Activated naive CD8-positive, alpha-beta T cell treated with anti-CD3 and anti-CD28 coated beads, Interleukin-2, amount 10 ng/mL, durations not matched to agents 7 days and 5 days (primary cell): ENCODE measurements at regions not wholly inside any gene's neighbourhood (a gene's known extent, or its start where the extent isn't known, plus 50 kb on each side); places are given as distances from the start of the nearest gene placed in this dataset.
"Not testable (repeated sequence)": the region's sequence is repeated elsewhere in the genome, so short reads cannot be mapped to it uniquely, and the experiment has no call there.

Experiments used
- ATAC-seq: fragments of 150-1000 bp; cut with Tn5 transposase; one replicate; pipeline ENCODE4 v1.10.0; 2021; ENCODE audit warnings: low read depth, moderate library complexity
- POLR2A ChIA-PET: fragments of 350-600 bp; sonication (Branson Sonifier 250); formaldehyde crosslinking; loops from one replicate; lab custom pipeline; 2021; ENCODE audit warnings: antibody characterized with exemption; lab: Charles Lee
- DNase-seq: peaks from one replicate; pipeline ENCODE4 v3.0.0; 2021
- H3K27ac Mint-ChIP-seq: one replicate; pipeline ENCODE4 v1.8.0; 2022; ENCODE audit warnings: mild to moderate bottlenecking, mixed read lengths
- H3K27me3 Mint-ChIP-seq: one replicate; pipeline ENCODE4 v1.8.0; 2022; ENCODE audit warnings: mild to moderate bottlenecking, moderate library complexity, mixed read lengths
- H3K36me3 Mint-ChIP-seq: one replicate; pipeline ENCODE4 v1.8.0; 2021; ENCODE audit warnings: mild to moderate bottlenecking, mixed read lengths
- H3K4me1 Mint-ChIP-seq: one replicate; pipeline ENCODE4 v1.8.0; 2021; ENCODE audit warnings: mixed read lengths
- H3K4me3 Mint-ChIP-seq: one replicate; pipeline ENCODE4 v1.8.0; 2022; ENCODE audit warnings: mild to moderate bottlenecking, moderate library complexity, mixed read lengths
- H3K9me3 Mint-ChIP-seq: one replicate; pipeline ENCODE4 v1.8.0; 2021; ENCODE audit warnings: mixed read lengths

DNA sequence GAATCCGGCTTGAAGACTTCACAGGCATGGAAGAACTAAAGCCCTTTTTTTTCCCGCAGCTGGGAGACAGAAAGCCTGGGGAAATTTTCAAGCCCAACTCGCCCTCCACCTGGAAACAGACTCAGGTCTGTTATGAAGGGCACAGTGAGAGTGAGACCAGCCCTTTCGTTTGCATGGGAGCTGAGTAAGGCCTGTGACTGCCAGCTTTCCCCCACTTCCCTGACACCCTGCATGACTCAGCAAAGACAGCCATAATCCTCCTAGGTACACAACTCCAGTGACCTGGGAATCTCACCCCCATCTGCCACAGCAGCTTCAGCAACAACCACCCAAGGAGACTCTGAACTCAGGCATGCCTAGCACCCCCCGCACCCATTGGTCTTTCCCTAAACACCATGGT is 87.6 kb upstream of the ZNF91 start:
- DNase-seq: no peak
- H3K4me1 Mint-ChIP-seq: no peaks in the 10 kb centered on the region
- POLR2A ChIA-PET: no interaction called here
- H3K36me3 Mint-ChIP-seq: no peaks in the 10 kb centered on the region
- peaks cover 17% of the 10 kb centered on the region for H3K9me3 Mint-ChIP-seq
- H3K27ac Mint-ChIP-seq: no peak overlapping the region
- ATAC-seq: no peak
- H3K27me3 Mint-ChIP-seq: no peaks in the 10 kb centered on the region
- H3K4me3 Mint-ChIP-seq: no peak overlapping the region

- Mint-ChIP-seq H3K9me3 (peaks cover 24% of the 10 kb centered on the region), H3K27ac (no peak overlapping the region), H3K36me3 (no peaks in the 10 kb centered on the region), H3K4me3 (no peak overlapping the region), H3K27me3 (no peaks in the 10 kb centered on the region), H3K4me1 (no peaks in the 10 kb centered on the region)
- POLR2A ChIA-PET: no interaction called here
- DNase-seq: no peak
- no peak for ATAC-seq
These were observed 85.8 kb upstream of the ZNF91 start for GRCh38 chr19:23481043-23481442.

DNA sequence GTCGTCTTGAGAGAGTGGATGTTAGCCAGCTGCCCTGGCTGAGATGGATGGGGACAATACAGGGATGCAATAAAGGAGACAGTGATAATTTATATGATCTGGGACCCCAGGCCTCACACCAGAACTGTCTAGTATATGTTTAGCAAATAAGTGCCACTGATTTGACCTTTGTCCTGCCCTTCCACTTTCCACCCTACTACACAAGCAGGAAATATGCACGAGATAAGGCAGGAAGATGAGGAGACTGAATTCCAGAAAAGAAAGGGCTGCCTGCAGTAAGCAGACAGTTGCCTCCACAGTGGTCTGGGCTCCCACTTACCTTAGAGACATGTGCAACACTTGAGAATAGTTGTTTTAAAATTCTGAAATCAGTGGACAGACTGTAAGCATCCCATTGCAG is 80.2 kb upstream of the ZNF91 start:
- DNase-seq (no peak), ATAC-seq (no peak)
- H3K36me3 Mint-ChIP-seq: no peaks in the 10 kb centered on the region
- no peaks in the 10 kb centered on the region for H3K4me1 Mint-ChIP-seq
- H3K4me3 Mint-ChIP-seq: no peak overlapping the region
- no peak overlapping the region for H3K27ac Mint-ChIP-seq
- peaks cover 20% of the 10 kb centered on the region for H3K9me3 Mint-ChIP-seq
- POLR2A ChIA-PET: no interaction called here
- peaks cover 6% of the 10 kb centered on the region for H3K27me3 Mint-ChIP-seq

DNA sequence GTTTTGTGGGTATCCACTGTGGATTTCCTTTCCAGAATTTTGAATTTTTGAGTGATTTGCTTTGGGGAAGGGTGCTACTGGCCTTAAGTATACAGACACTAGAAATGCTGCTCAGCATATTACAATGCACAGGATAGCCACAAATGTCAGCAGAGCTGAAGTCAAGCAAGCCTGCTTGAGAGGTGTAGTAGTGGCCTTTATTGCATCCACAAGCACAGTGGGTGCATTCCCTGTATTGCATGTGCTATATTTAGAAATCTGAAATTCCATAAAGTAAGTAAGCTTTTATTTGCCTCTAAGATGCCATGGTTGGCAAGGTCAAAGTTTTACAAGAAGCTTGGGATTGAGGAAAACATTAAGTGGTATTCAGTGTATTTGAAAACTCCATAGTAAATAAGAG is 79.5 kb upstream of the ZNF91 start:
- Mint-ChIP-seq H3K4me1 (no peaks in the 10 kb centered on the region), H3K36me3 (no peaks in the 10 kb centered on the region), H3K27me3 (peaks cover 9% of the 10 kb centered on the region), H3K4me3 (no peak overlapping the region), H3K27ac (no peak overlapping the region), H3K9me3 (peaks cover 24% of the 10 kb centered on the region)
- DNase-seq (no peak), ATAC-seq (no peak)
- POLR2A ChIA-PET: no interaction called here

DNA sequence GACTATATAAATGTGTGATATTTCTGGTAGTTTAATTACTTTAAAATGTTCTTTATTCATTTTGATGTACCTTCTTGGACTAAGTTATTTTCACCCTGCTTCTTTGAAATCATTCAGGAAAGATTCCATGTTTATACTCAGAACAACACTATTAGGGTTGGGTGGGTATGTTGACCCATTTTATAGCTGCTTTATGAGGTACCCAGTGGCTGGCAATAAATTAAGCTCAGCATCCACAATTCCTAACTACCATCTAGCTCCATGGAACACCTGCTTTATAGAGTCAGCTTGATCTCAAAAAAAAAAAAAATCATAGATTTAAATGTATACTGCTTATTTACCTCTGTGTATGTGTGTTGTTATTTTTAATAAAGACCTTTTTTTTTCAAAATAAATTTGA is 78.9 kb upstream of the ZNF91 start:
- no peak overlapping the region for H3K4me3 Mint-ChIP-seq
- ATAC-seq (no peak), DNase-seq (no peak)
- POLR2A ChIA-PET: no interaction called here
- H3K27ac Mint-ChIP-seq: no peak overlapping the region
- peaks cover 11% of the 10 kb centered on the region for H3K27me3 Mint-ChIP-seq
- peaks cover 26% of the 10 kb centered on the region for H3K9me3 Mint-ChIP-seq
- no peaks in the 10 kb centered on the region for H3K36me3 Mint-ChIP-seq
- no peaks in the 10 kb centered on the region for H3K4me1 Mint-ChIP-seq

DNA sequence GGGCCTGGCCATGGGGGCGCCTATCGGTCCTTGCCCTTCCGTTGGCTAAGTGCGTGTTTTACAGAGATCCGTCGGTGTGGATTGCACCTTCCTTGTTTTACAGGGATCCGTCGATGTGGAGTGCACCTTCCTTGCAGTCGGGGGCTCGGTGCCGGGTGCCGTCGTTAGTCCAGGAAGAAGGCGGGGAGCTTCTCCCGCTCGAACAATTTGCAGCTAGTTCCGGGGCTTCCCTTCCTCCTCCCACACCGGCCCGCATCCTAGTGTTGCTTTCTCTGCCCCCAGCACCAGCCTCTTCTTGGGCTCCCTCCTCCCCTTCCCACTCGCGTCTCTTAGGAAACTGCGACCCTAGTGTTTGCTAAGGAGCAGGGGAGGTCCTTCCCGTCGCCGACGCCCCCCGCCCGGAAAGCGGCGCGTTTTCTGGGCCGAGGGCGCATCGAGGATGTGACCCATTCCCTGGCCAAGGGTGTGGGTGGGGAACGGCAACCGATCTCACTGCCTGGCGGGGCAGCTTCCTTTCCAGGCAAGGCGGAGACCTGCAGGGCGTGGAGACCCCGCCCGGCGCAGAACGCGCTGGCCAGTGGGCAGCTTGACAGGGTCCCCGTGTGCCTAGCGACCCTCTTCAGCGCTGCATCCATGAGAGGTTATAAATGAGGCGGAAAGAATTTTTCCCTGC is 75.7 kb upstream of the ZNF91 start:
- POLR2A ChIA-PET: no interaction called here
- Mint-ChIP-seq H3K4me1 (no peaks in the 10 kb centered on the region), H3K27ac (no peak overlapping the region), H3K36me3 (peaks cover 1% of the 10 kb centered on the region), H3K4me3 (no peak overlapping the region), H3K9me3 (peaks cover 28% of the 10 kb centered on the region), H3K27me3 (peaks cover 11% of the 10 kb centered on the region)
- ATAC-seq (no peak), DNase-seq (no peak)

GRCh38 chr19:23464349-23464748 is 69.1 kb upstream of the ZNF91 start:
- H3K4me3 Mint-ChIP-seq, POLR2A ChIA-PET, H3K27ac Mint-ChIP-seq, H3K27me3 Mint-ChIP-seq, DNase-seq, H3K36me3 Mint-ChIP-seq, ATAC-seq, H3K4me1 Mint-ChIP-seq: not testable (repeated sequence)
- peaks cover 42% of the 10 kb centered on the region for H3K9me3 Mint-ChIP-seq

DNA sequence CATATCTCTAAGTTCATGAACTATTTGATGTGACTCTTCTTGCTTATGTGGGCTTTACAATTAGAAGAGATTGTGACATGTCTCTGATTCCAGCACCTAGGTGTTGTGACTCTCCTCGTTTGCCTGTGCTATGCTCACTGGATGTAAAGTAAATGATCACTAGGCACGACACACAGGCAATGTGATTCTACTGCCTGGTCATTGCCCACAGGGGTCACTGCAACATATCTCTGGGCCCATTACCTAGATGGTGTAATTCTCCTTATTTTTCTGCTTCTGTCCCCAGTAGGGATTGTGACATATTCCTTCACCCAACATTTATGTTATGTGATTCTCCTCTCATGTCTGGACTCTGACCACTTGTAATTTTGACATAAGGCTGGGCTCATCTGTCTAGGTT is 65.8 kb upstream of the ZNF91 start:
- POLR2A ChIA-PET: no interaction called here
- Mint-ChIP-seq H3K36me3 (no peaks in the 10 kb centered on the region), H3K9me3 (peaks cover 36% of the 10 kb centered on the region), H3K27ac (no peak overlapping the region), H3K4me1 (no peaks in the 10 kb centered on the region), H3K4me3 (no peak overlapping the region), H3K27me3 (no peaks in the 10 kb centered on the region)
- DNase-seq (no peak), ATAC-seq (no peak)

- ATAC-seq: no peak
- POLR2A ChIA-PET: no interaction called here
- Mint-ChIP-seq H3K4me3 (no peak overlapping the region), H3K27ac (no peak overlapping the region), H3K36me3 (no peaks in the 10 kb centered on the region), H3K27me3 (no peaks in the 10 kb centered on the region), H3K9me3 (peaks cover 36% of the 10 kb centered on the region), H3K4me1 (no peaks in the 10 kb centered on the region)
- DNase-seq: no peak
These were observed 65.4 kb upstream of the ZNF91 start for GRCh38 chr19:23460656-23461055.
